ENCODE measurements at regions not wholly inside any gene's neighbourhood (a gene's known extent, or its start where the extent isn't known, plus 50 kb on each side); places are given as distances from the start of the nearest gene placed in this dataset.

GRCh38 chr10:24793648-24794379 lies 70.1 kb upstream of the ARHGAP21 start:
- H3K4me3 Mint-ChIP-seq, result no peak overlapping the region
- no peaks in the 10 kb centered on the region for H3K27me3 Mint-ChIP-seq
- H3K27ac Mint-ChIP-seq, result no peak overlapping the region
- no peaks in the 10 kb centered on the region for H3K36me3 Mint-ChIP-seq (ENCODE audit: low read depth)
- H3K4me1 Mint-ChIP-seq, result no peaks in the 10 kb centered on the region
- no peak for DNase-seq
- ChIA-PET POLR2A (no interaction called here), CTCF (no interaction called here)
- H3K9me3 Mint-ChIP-seq, result peaks cover 6% of the 10 kb centered on the region

GRCh38 chr10:24792638-24793037 lies 69.0 kb upstream of the ARHGAP21 start:
- H3K9me3 Mint-ChIP-seq, result peaks cover 6% of the 10 kb centered on the region
- no peak for DNase-seq
- no peaks in the 10 kb centered on the region for H3K4me1 Mint-ChIP-seq
- H3K27me3 Mint-ChIP-seq, result no peaks in the 10 kb centered on the region
- H3K27ac Mint-ChIP-seq, result no peak overlapping the region
- CTCF ChIA-PET, result no interaction called here
- H3K36me3 Mint-ChIP-seq (ENCODE audit: low read depth), result no peaks in the 10 kb centered on the region
- H3K4me3 Mint-ChIP-seq, result no peak overlapping the region
- POLR2A ChIA-PET, result no interaction called here

- no peak overlapping the region for H3K27ac Mint-ChIP-seq
- ChIA-PET POLR2A (no interaction called here), CTCF (interaction anchor here (1.0 kb wide), 1 partner anchor 17 kb away, joined by 3 read pairs; no protein-coding TSS in a partner anchor)
- H3K36me3 Mint-ChIP-seq (ENCODE audit: low read depth), result no peaks in the 10 kb centered on the region
- H3K27me3 Mint-ChIP-seq, result no peaks in the 10 kb centered on the region
- H3K4me3 Mint-ChIP-seq, result no peak overlapping the region
- H3K4me1 Mint-ChIP-seq, result no peaks in the 10 kb centered on the region
- DNase-seq, result no peak
- H3K9me3 Mint-ChIP-seq, result peaks cover 6% of the 10 kb centered on the region
Measured at GRCh38 chr10:24791084-24791726, 67.5 kb upstream of the ARHGAP21 start.

- Mint-ChIP-seq H3K4me1 (no peaks in the 10 kb centered on the region), H3K27ac (no peak overlapping the region), H3K36me3 (ENCODE audit: low read depth) (no peaks in the 10 kb centered on the region), H3K27me3 (no peaks in the 10 kb centered on the region), H3K4me3 (no peak overlapping the region), H3K9me3 (peaks cover 6% of the 10 kb centered on the region)
- ChIA-PET CTCF (no interaction called here), POLR2A (interaction anchor here (0.6 kb wide), 1 partner anchor 37 kb away, joined by 7 read pairs; no protein-coding TSS in a partner anchor)
- DNase-seq, result no peak
Measured at GRCh38 chr10:24790599-24790998, 66.9 kb upstream of the ARHGAP21 start.

- H3K4me1 Mint-ChIP-seq, result no peaks in the 10 kb centered on the region
- no peak overlapping the region for H3K27ac Mint-ChIP-seq
- H3K36me3 Mint-ChIP-seq (ENCODE audit: low read depth), result no peaks in the 10 kb centered on the region
- H3K9me3 Mint-ChIP-seq, result peaks cover 6% of the 10 kb centered on the region
- no peaks in the 10 kb centered on the region for H3K27me3 Mint-ChIP-seq
- ChIA-PET CTCF (interaction anchor here (1.5 kb wide), 1 partner anchor 9 kb away, joined by 3 read pairs; no protein-coding TSS in a partner anchor), POLR2A (no interaction called here)
- no peak overlapping the region for H3K4me3 Mint-ChIP-seq
- DNase-seq, result no peak
Measured at GRCh38 chr10:24790073-24790472, 66.4 kb upstream of the ARHGAP21 start.

- Mint-ChIP-seq H3K9me3 (peaks cover 3% of the 10 kb centered on the region), H3K27ac (no peak overlapping the region), H3K36me3 (ENCODE audit: low read depth) (no peaks in the 10 kb centered on the region), H3K4me3 (no peak overlapping the region), H3K4me1 (no peaks in the 10 kb centered on the region), H3K27me3 (no peaks in the 10 kb centered on the region)
- CTCF ChIA-PET, result no interaction called here
- DNase-seq, result no peak
- POLR2A ChIA-PET, result no interaction called here
Measured at GRCh38 chr10:24784923-24785322, 61.2 kb upstream of the ARHGAP21 start.

- ChIA-PET CTCF (interaction anchor here (1.6 kb wide), 1 partner anchor 11 kb away, joined by 3 read pairs; no protein-coding TSS in a partner anchor), POLR2A (no interaction called here)
- H3K27me3 Mint-ChIP-seq, result no peaks in the 10 kb centered on the region
- no peak overlapping the region for H3K4me3 Mint-ChIP-seq
- H3K9me3 Mint-ChIP-seq, result peaks cover 3% of the 10 kb centered on the region
- H3K4me1 Mint-ChIP-seq, result no peaks in the 10 kb centered on the region
- H3K27ac Mint-ChIP-seq, result no peak overlapping the region
- no peak for DNase-seq
- no peaks in the 10 kb centered on the region for H3K36me3 Mint-ChIP-seq (ENCODE audit: low read depth)
Measured at GRCh38 chr10:24784061-24784460, 60.4 kb upstream of the ARHGAP21 start.

- CTCF ChIA-PET, result interaction anchor here (1.6 kb wide), 1 partner anchor 10 kb away, joined by 3 read pairs; no protein-coding TSS in a partner anchor
Measured at GRCh38 chr10:24783504-24783903, 59.8 kb upstream of the ARHGAP21 start.

GRCh38 chr10:24779737-24780136 lies 56.0 kb upstream of the ARHGAP21 start:
- no peaks in the 10 kb centered on the region for H3K27me3 Mint-ChIP-seq
- DNase-seq, result no peak
- no peak overlapping the region for H3K27ac Mint-ChIP-seq
- CTCF ChIA-PET, result interaction anchor here (0.6 kb wide), 1 partner anchor 66 kb away, joined by 4 read pairs; no protein-coding TSS in a partner anchor
- no peaks in the 10 kb centered on the region for H3K36me3 Mint-ChIP-seq (ENCODE audit: low read depth)
- POLR2A ChIA-PET, result no interaction called here
- peaks cover 8% of the 10 kb centered on the region for H3K9me3 Mint-ChIP-seq
- H3K4me1 Mint-ChIP-seq, result no peaks in the 10 kb centered on the region
- no peak overlapping the region for H3K4me3 Mint-ChIP-seq

More at GRCh38 chr10:24783504-24783903, 59.8 kb upstream of the ARHGAP21 start:
- H3K27ac Mint-ChIP-seq, result no peak overlapping the region
- H3K4me1 Mint-ChIP-seq, result no peaks in the 10 kb centered on the region
- H3K9me3 Mint-ChIP-seq, result peaks cover 3% of the 10 kb centered on the region
- no peaks in the 10 kb centered on the region for H3K36me3 Mint-ChIP-seq (ENCODE audit: low read depth)
- POLR2A ChIA-PET, result no interaction called here
- no peak for DNase-seq
- no peak overlapping the region for H3K4me3 Mint-ChIP-seq
- H3K27me3 Mint-ChIP-seq, result no peaks in the 10 kb centered on the region

GRCh38 chr10:24778298-24778697 lies 54.6 kb upstream of the ARHGAP21 start:
- peaks cover 8% of the 10 kb centered on the region for H3K9me3 Mint-ChIP-seq
- no peak for DNase-seq
- H3K36me3 Mint-ChIP-seq (ENCODE audit: low read depth), result no peaks in the 10 kb centered on the region
- ChIA-PET POLR2A (no interaction called here), CTCF (no interaction called here)
- H3K4me1 Mint-ChIP-seq, result no peaks in the 10 kb centered on the region
- H3K4me3 Mint-ChIP-seq, result no peak overlapping the region
- no peaks in the 10 kb centered on the region for H3K27me3 Mint-ChIP-seq
- H3K27ac Mint-ChIP-seq, result no peak overlapping the region

- Mint-ChIP-seq H3K4me3 (no peak overlapping the region), H3K9me3 (peaks cover 5% of the 10 kb centered on the region), H3K27ac (no peak overlapping the region), H3K36me3 (ENCODE audit: low read depth) (no peaks in the 10 kb centered on the region), H3K4me1 (no peaks in the 10 kb centered on the region), H3K27me3 (no peaks in the 10 kb centered on the region)
- no peak for DNase-seq
- ChIA-PET CTCF (interaction anchor here (0.6 kb wide), 1 partner anchor 84 kb away, joined by 3 read pairs; no protein-coding TSS in a partner anchor), POLR2A (no interaction called here)
Measured at GRCh38 chr10:24777196-24777595, 53.5 kb upstream of the ARHGAP21 start.

- no peaks in the 10 kb centered on the region for H3K4me1 Mint-ChIP-seq
- DNase-seq, result no peak
- ChIA-PET CTCF (interaction anchor here (0.6 to 1.3 kb wide), 3 partner anchors 10 to 117 kb away, joined by 3 read pairs; no protein-coding TSS in a partner anchor), POLR2A (no interaction called here)
- H3K9me3 Mint-ChIP-seq, result peaks cover 5% of the 10 kb centered on the region
- H3K4me3 Mint-ChIP-seq, result no peak overlapping the region
- H3K36me3 Mint-ChIP-seq (ENCODE audit: low read depth), result no peaks in the 10 kb centered on the region
- H3K27me3 Mint-ChIP-seq, result no peaks in the 10 kb centered on the region
- no peak overlapping the region for H3K27ac Mint-ChIP-seq
Measured at GRCh38 chr10:24773939-24774589, 50.4 kb upstream of the ARHGAP21 start.

All from activated CD4-positive, alpha-beta T cell treated with anti-CD3 and anti-CD28 coated beads, Interleukin-2, amount 10 ng/mL, durations not matched to agents 7 days and 5 days (primary cell).